Mammary epithelial cell (primary cell): ENCODE measurements at regions not wholly inside any gene's neighbourhood (a gene's known extent, or its start where the extent isn't known, plus 50 kb on each side); places are given as distances from the start of the nearest gene placed in this dataset.

Experiments
- EZH2 ChIP-seq: IDR thresholded peaks from 2 replicates; pipeline ENCODE4 v1.6.1; 2012; ENCODE audit warnings: low read length, inconsistent platforms, borderline replicate concordance
- TF ChIP-seq, protein P1 (sequence below), 2 donors: IDR thresholded peaks in 1 of 2; conservative IDR thresholded peaks in 1 of 2; 2 replicates each; pipeline ENCODE4 v1.5.1; 2011 to 2012; ENCODE audit warnings: inconsistent platforms in 2 of 2, low read length in 2 of 2, mild to moderate bottlenecking in 2 of 2, control low read depth in 1 of 2, low read depth in 1 of 2; ENCODE audit not compliant: insufficient read depth in 1 of 2; ENCODE audit errors: extremely low read depth in 1 of 2

DNA sequence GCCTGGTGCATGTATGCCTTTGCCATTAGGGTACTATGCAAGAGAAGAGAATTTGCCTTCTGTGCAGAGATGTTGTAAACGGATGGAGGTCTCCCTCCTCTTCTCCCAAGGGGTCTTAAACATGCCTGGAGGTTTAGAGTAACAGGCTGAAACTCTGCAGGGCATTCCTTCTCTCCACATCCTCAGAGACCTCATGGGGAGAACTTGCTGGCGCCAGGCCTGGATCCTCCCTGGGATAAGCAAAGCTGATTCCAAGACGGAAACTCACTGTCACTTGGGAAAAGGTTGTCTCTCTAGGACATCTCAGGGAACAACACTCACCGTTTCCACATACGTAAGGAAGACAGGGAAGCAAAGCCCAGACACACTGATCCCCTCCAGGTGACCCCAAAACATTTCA lies 76.9 kb upstream of the GPM6B start:
- TF ChIP-seq, protein P1, sequence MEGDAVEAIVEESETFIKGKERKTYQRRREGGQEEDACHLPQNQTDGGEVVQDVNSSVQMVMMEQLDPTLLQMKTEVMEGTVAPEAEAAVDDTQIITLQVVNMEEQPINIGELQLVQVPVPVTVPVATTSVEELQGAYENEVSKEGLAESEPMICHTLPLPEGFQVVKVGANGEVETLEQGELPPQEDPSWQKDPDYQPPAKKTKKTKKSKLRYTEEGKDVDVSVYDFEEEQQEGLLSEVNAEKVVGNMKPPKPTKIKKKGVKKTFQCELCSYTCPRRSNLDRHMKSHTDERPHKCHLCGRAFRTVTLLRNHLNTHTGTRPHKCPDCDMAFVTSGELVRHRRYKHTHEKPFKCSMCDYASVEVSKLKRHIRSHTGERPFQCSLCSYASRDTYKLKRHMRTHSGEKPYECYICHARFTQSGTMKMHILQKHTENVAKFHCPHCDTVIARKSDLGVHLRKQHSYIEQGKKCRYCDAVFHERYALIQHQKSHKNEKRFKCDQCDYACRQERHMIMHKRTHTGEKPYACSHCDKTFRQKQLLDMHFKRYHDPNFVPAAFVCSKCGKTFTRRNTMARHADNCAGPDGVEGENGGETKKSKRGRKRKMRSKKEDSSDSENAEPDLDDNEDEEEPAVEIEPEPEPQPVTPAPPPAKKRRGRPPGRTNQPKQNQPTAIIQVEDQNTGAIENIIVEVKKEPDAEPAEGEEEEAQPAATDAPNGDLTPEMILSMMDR (conservative IDR thresholded peaks at IDR 0.05 in 1 of 2, IDR thresholded peaks at IDR 0.05 in 1 of 2; ENCODE audit: extremely low read depth in 1 of 2, insufficient read depth in 1 of 2, low read depth in 1 of 2, low read length in 2 of 2), result no peak
- TF ChIP-seq EZH2, result no peak
